MM.1S (cell line): ENCODE measurements at regions not wholly inside any gene's neighbourhood (a gene's known extent, or its start where the extent isn't known, plus 50 kb on each side); places are given as distances from the start of the nearest gene placed in this dataset.

Experiments used
- EZH2 ChIP-seq: fragments of 300-600 bp; sonication (generic); optimal IDR thresholded peaks from 2 replicates; pipeline ENCODE3; 2017; ENCODE audit warnings: low read depth, mild to moderate bottlenecking, antibody characterized with exemption, low read length, mixed read lengths
- EZH2phosphoT487 ChIP-seq: fragments of 300-600 bp; sonication (generic); IDR thresholded peaks from 2 replicates; pipeline ENCODE4 v1.6.1; 2018; ENCODE audit warnings: antibody characterized with exemption, low read length

- TF ChIP-seq EZH2phosphoT487: no peak
- TF ChIP-seq EZH2: no peak
These were observed 177.3 kb upstream of the TENT5A start for GRCh38 chr6:81929828-81930227.
